Nephron progenitor cell (in vitro differentiated cells): ENCODE measurements at regions not wholly inside any gene's neighbourhood (a gene's known extent, or its start where the extent isn't known, plus 50 kb on each side); places are given as distances from the start of the nearest gene placed in this dataset.

ENCODE experiments used
- DNase-seq: peaks from one replicate; pipeline ENCODE4 v3.0.0; 2021
- H3K27ac Mint-ChIP-seq: 2 replicates; pipeline ENCODE4 v1.8.0; 2021; ENCODE audit warnings: mild to moderate bottlenecking, moderate library complexity, mixed read lengths
- H3K27me3 Mint-ChIP-seq: 2 replicates; pipeline ENCODE4 v1.8.0; 2021; ENCODE audit warnings: mild to moderate bottlenecking, low read depth, mixed read lengths; ENCODE audit not compliant: poor library complexity
- H3K36me3 Mint-ChIP-seq: 2 replicates; pipeline ENCODE4 v1.8.0; 2021; ENCODE audit warnings: low read depth, mixed read lengths
- H3K4me1 Mint-ChIP-seq: 2 replicates; pipeline ENCODE4 v1.8.0; 2021; ENCODE audit warnings: mixed read lengths
- H3K4me3 Mint-ChIP-seq: 2 replicates; pipeline ENCODE4 v1.8.0; 2021; ENCODE audit warnings: mild to moderate bottlenecking, moderate library complexity, mixed read lengths
- H3K9me3 Mint-ChIP-seq: 2 replicates; pipeline ENCODE4 v1.8.0; 2021; ENCODE audit warnings: mild to moderate bottlenecking, moderate library complexity, mixed read lengths
- CTCF ChIP-seq: fragments of 200-600 bp; sonication (generic); IDR thresholded peaks from 2 replicates; pipeline ENCODE4 v1.5.0; 2021; ENCODE audit warnings: antibody characterized with exemption

GRCh38 chr4:100106982-100107381 is 83.3 kb downstream of the DDIT4L start:
- Mint-ChIP-seq H3K36me3 (no peaks in the 10 kb centered on the region), H3K4me3 (no peak overlapping the region), H3K4me1 (no peaks in the 10 kb centered on the region), H3K27ac (no peak overlapping the region), H3K27me3 (peaks cover 4% of the 10 kb centered on the region), H3K9me3 (no peaks in the 10 kb centered on the region)
- no peak for TF ChIP-seq CTCF
- no peak for DNase-seq

- H3K36me3 Mint-ChIP-seq = no peaks in the 10 kb centered on the region
- no peak overlapping the region for H3K27ac Mint-ChIP-seq
- H3K27me3 Mint-ChIP-seq = peaks cover 4% of the 10 kb centered on the region
Measured at GRCh38 chr4:100103671-100104070, 86.6 kb downstream of the DDIT4L start.

GRCh38 chr4:100100985-100101384 is 89.3 kb downstream of the DDIT4L start:
- Mint-ChIP-seq H3K27me3 (peaks cover 3% of the 10 kb centered on the region), H3K27ac (no peak overlapping the region), H3K4me1 (peaks cover 13% of the 10 kb centered on the region), H3K9me3 (no peaks in the 10 kb centered on the region), H3K4me3 (no peak overlapping the region), H3K36me3 (no peaks in the 10 kb centered on the region)
- no peak for DNase-seq
- TF ChIP-seq CTCF = no peak

More at GRCh38 chr4:100103671-100104070, 86.6 kb downstream of the DDIT4L start:
- Mint-ChIP-seq H3K9me3 (no peaks in the 10 kb centered on the region), H3K4me3 (no peak overlapping the region), H3K4me1 (peaks cover 7% of the 10 kb centered on the region)
- no peak for DNase-seq
- TF ChIP-seq CTCF = no peak

GRCh38 chr4:100099746-100100145 is 90.5 kb downstream of the DDIT4L start:
- no peak for DNase-seq
- no peak for TF ChIP-seq CTCF
- H3K9me3 Mint-ChIP-seq = no peaks in the 10 kb centered on the region
- no peaks in the 10 kb centered on the region for H3K36me3 Mint-ChIP-seq
- peaks cover 3% of the 10 kb centered on the region for H3K27me3 Mint-ChIP-seq
- H3K4me3 Mint-ChIP-seq = no peak overlapping the region
- no peak overlapping the region for H3K27ac Mint-ChIP-seq
- H3K4me1 Mint-ChIP-seq = peaks cover 25% of the 10 kb centered on the region

- no peak for DNase-seq
- H3K36me3 Mint-ChIP-seq = no peaks in the 10 kb centered on the region
- no peak overlapping the region for H3K27ac Mint-ChIP-seq
- peaks cover 3% of the 10 kb centered on the region for H3K27me3 Mint-ChIP-seq
- no peak for TF ChIP-seq CTCF
- H3K4me1 Mint-ChIP-seq = peaks cover 28% of the 10 kb centered on the region
- no peaks in the 10 kb centered on the region for H3K9me3 Mint-ChIP-seq
- no peak overlapping the region for H3K4me3 Mint-ChIP-seq
Measured at GRCh38 chr4:100098681-100099080, 91.6 kb downstream of the DDIT4L start.

- Mint-ChIP-seq H3K27me3 (peaks cover 3% of the 10 kb centered on the region), H3K4me3 (no peak overlapping the region), H3K27ac (no peak overlapping the region), H3K9me3 (no peaks in the 10 kb centered on the region), H3K36me3 (no peaks in the 10 kb centered on the region), H3K4me1 (peaks cover 34% of the 10 kb centered on the region)
- DNase-seq = no peak
- TF ChIP-seq CTCF = no peak
Measured at GRCh38 chr4:100098011-100098545, 92.2 kb downstream of the DDIT4L start.
